ENCODE measurements at regions not wholly inside any gene's neighbourhood (a gene's known extent, or its start where the extent isn't known, plus 50 kb on each side); places are given as distances from the start of the nearest gene placed in this dataset.

DNA sequence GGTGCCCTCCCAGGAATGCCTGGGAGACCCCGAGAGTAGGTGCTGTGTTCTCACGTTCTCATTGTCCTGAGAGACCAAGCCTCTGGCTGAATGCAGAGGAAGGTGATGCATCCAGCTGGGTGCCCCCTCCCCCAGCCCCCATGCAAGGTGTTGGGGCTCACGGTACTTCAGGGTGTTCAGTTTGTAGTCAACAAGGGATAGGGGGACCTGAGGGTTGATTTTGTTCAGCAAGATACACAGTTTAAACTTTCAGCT lies 60.4 kb upstream of the DUSP5 start:
- TF ChIP-seq ZC3H4 (CRISPR knock-in tag; IDR thresholded peaks at IDR 0.05; ENCODE audit: borderline replicate concordance), result no peak
- TF ChIP-seq ATF7 (IDR thresholded peaks at IDR 0.05), result no peak
- no peak for TF ChIP-seq ATF7 (CRISPR knock-in tag; IDR thresholded peaks at IDR 0.05)
- no peak for TF ChIP-seq POLR2AphosphoS5 (IDR thresholded peaks at IDR 0.05; ENCODE audit: low read depth, low read length)
- no peak for TF ChIP-seq EZH2 (conservative IDR thresholded peaks at IDR 0.05; ENCODE audit: low read depth, low read length)
- no peak for TF ChIP-seq ZNF282 (IDR thresholded peaks at IDR 0.05; ENCODE audit: partially characterized antibody)
- TF ChIP-seq FOXA1 (IDR thresholded peaks at IDR 0.05), result no peak
- no peak for TF ChIP-seq FOXA1 (CRISPR knock-in tag; IDR thresholded peaks at IDR 0.05)
- no peak for TF ChIP-seq ZZZ3 (CRISPR knock-in tag; IDR thresholded peaks at IDR 0.05; ENCODE audit: borderline replicate concordance)
- TF ChIP-seq, protein P1, sequence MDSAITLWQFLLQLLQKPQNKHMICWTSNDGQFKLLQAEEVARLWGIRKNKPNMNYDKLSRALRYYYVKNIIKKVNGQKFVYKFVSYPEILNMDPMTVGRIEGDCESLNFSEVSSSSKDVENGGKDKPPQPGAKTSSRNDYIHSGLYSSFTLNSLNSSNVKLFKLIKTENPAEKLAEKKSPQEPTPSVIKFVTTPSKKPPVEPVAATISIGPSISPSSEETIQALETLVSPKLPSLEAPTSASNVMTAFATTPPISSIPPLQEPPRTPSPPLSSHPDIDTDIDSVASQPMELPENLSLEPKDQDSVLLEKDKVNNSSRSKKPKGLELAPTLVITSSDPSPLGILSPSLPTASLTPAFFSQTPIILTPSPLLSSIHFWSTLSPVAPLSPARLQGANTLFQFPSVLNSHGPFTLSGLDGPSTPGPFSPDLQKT (CRISPR knock-in tag; IDR thresholded peaks at IDR 0.05; ENCODE audit: borderline replicate concordance), result no peak

Data from HepG2 (cell line).